ENCODE measurements at regions not wholly inside any gene's neighbourhood (a gene's known extent, or its start where the extent isn't known, plus 50 kb on each side); places are given as distances from the start of the nearest gene placed in this dataset.

- TF ChIP-seq ZNF605 (CRISPR knock-in tag; IDR thresholded peaks at IDR 0.05), result peak; percentile 50; the same call in 1 of the 2 replicates
- no peak for TF ChIP-seq ZNF501 (CRISPR knock-in tag; IDR thresholded peaks at IDR 0.05)
- TF ChIP-seq AHDC1 (CRISPR knock-in tag; IDR thresholded peaks at IDR 0.05; ENCODE audit: borderline replicate concordance), result peak; percentile 90; the same call in 1 of the 2 replicates
- TF ChIP-seq REST (IDR thresholded peaks at IDR 0.05; ENCODE audit: borderline replicate concordance in 1 of 2, low read depth in 1 of 2, low read length in 2 of 2), result 0 out of 4 replicates have a peak, but pooled peaks of 1 of the 2 experiments have one; percentile 24
- TF ChIP-seq ZNF17 (CRISPR knock-in tag; IDR thresholded peaks at IDR 0.05), result no peak
- TF ChIP-seq KDM6A (CRISPR knock-in tag; IDR thresholded peaks at IDR 0.05; ENCODE audit: low read depth), result peak; percentile 32; the same call in 1 of the 2 replicates
- peak; percentile 75 for TF ChIP-seq SAP130 (CRISPR knock-in tag; IDR thresholded peaks at IDR 0.05; ENCODE audit: low read depth)
- TF ChIP-seq DNMT1 (CRISPR knock-in tag; IDR thresholded peaks at IDR 0.05), result no peak
- TF ChIP-seq NR2F2 (IDR thresholded peaks at IDR 0.05; ENCODE audit: borderline replicate concordance, low read depth), result peak; percentile 85
- TF ChIP-seq ARNT2 (CRISPR knock-in tag; IDR thresholded peaks at IDR 0.05; ENCODE audit: low read depth), result no peak
- TF ChIP-seq YEATS2 (CRISPR knock-in tag; IDR thresholded peaks at IDR 0.05; ENCODE audit: borderline replicate concordance), result peak; percentile 16; the same call in 1 of the 2 replicates
- no peak for TF ChIP-seq IKZF1 (IDR thresholded peaks at IDR 0.05)
- TF ChIP-seq KLF16 (CRISPR knock-in tag; IDR thresholded peaks at IDR 0.05), result no peak
- TF ChIP-seq BHLHE40 (IDR thresholded peaks at IDR 0.05; ENCODE audit: low read length), result peak; percentile 62
- no peak for TF ChIP-seq CTCF (CRISPR knock-in tag; IDR thresholded peaks at IDR 0.05)
- TF ChIP-seq TRIM24 (CRISPR knock-in tag; IDR thresholded peaks at IDR 0.05), result peak; percentile 55; the same call in 1 of the 2 replicates
- TF ChIP-seq ARID3A (IDR thresholded peaks at IDR 0.05; ENCODE audit: low read depth, low read length), result peak; percentile 58; the same call in 1 of the 2 replicates
- no peak; the same call in 1 of the 2 replicates for TF ChIP-seq ATM (IDR thresholded peaks at IDR 0.05; ENCODE audit: borderline replicate concordance)
These were observed 55.5 kb upstream of the CLCN4 start (continued) for GRCh38 chrX:10101269-10101668.
